Prostate gland (tissue), 1 donor: ENCODE measurements at regions not wholly inside any gene's neighbourhood (a gene's known extent, or its start where the extent isn't known, plus 50 kb on each side); places are given as distances from the start of the nearest gene placed in this dataset.

Experiments
- POLR2A ChIP-seq: fragments of 450-650 bp; IDR thresholded peaks from one replicate; pipeline ENCODE4 v1.6.1; 2016; ENCODE audit warnings: antibody characterized with exemption, mild to moderate bottlenecking
- POLR2AphosphoS5 ChIP-seq: sonication (generic); formaldehyde crosslinking; IDR thresholded peaks from one replicate; pipeline ENCODE4 v1.6.1; 2017; ENCODE audit warnings: antibody characterized with exemption

DNA sequence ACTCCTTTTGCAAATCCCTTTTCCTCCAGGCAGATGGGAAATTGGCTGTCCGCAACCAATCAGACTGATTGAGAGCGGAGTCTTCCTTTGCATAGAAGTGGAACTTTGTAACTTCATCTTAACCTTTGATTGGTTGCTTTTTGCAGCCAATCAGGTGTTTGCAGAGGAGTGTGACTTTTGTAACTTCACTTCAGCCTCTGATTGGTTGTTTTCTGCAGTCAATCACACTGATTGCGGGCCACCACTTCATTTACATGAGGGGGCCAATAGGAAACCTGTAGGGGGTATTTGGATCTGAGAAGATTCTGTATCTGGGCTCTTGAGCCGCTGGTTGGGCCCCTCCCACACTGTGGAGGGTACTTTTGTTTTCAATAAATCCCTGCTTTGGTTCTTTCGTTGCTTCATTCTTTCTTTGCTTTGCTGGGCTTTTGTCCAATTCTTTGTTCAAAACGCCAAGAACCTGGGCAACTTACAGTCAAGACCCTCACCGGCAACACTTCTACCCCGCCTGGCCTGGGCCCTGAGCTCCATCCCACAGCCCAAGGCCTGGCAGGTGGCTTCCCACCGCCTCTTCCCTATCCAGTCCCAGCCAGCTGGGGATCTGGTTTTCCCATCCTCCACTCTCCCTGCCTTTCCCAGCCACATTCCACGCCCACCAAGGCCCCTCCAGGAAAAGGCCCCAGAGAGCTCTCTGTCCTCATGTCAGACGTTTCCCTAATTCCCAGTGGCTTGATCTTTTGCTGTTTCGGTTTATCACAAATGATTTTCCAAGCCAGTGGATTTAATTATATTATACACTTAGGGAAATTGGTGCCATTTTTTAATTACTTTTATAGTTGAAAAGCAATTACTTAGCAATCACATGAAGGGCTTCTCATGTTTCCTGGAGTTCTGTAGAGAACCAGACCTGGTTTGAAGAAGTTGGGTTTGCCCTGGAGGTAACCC is 110.2 kb upstream of the STX18 start:
- TF ChIP-seq POLR2AphosphoS5: no peak
- no peak for TF ChIP-seq POLR2A
